ENCODE measurements at regions not wholly inside any gene's neighbourhood (a gene's known extent, or its start where the extent isn't known, plus 50 kb on each side); places are given as distances from the start of the nearest gene placed in this dataset.

GRCh38 chr10:131573256-131573655 is 261.7 kb upstream of the TCERG1L start:
- H3K27me3 ChIP-seq (ENCODE audit: control insufficient read depth in 2 of 2, insufficient read depth in 2 of 2, low read length in 2 of 2): no peaks in the 10 kb centered on the region

More at GRCh38 chr10:131573256-131573655, 261.7 kb upstream of the TCERG1L start:
- Histone ChIP-seq H3K79me2 (ENCODE audit: control insufficient read depth, insufficient read depth, low read length) (no peaks in the 10 kb centered on the region), H3K9me3 (replicated peaks; ENCODE audit: control insufficient read depth, insufficient read depth, low read length) (peaks cover 2% of the 10 kb centered on the region), H3K27ac (ENCODE audit: insufficient read depth, low read depth, low read length) (no peak overlapping the region), H3K4me1 (ENCODE audit: control insufficient read depth, extremely low read depth, insufficient read depth, low read length) (no peaks in the 10 kb centered on the region), H3K36me3 (ENCODE audit: control insufficient read depth in 2 of 2, extremely low read depth in 1 of 2, insufficient read depth in 2 of 2, low read length in 2 of 2) (no peaks in the 10 kb centered on the region), H3K4me3 (replicated peaks in 1 of 3; ENCODE audit: insufficient read depth in 1 of 3, low read depth in 1 of 3, low read length in 3 of 3) (no peak overlapping the region), H3K4me2 (ENCODE audit: insufficient read depth, low read length) (no peak overlapping the region), H3K9me1 (replicated peaks; ENCODE audit: control insufficient read depth, extremely low read depth, insufficient read depth, low read length) (no peaks in the 10 kb centered on the region), H4K20me1 (replicated peaks; ENCODE audit: control insufficient read depth, extremely low read depth, insufficient read depth, low read length) (no peaks in the 10 kb centered on the region), H3K9ac (replicated peaks; ENCODE audit: extremely low read depth, insufficient read depth, low read length) (no peak overlapping the region), H2AFZ (ENCODE audit: low read depth, low read length) (no peak overlapping the region)
- ChIA-PET POLR2A (no interaction called here), CTCF (interaction anchor here (1.1 kb wide), 1 partner anchor 9 kb away, joined by 7 read pairs; no protein-coding TSS in a partner anchor)
- no TSS peak for BruUV-seq (replicated peaks)
- DNase-seq (ENCODE audit: low read depth, low spot score) (no peak), FAIRE-seq (no peak)
- intact Hi-C loops (cut with micrococcal nuclease): no loop called here
- TF ChIP-seq CTCF (IDR thresholded peaks at IDR 0.05; ENCODE audit: extremely low read depth in 1 of 2, insufficient read depth in 1 of 2, low read depth in 1 of 2, low read length in 2 of 2): no peak
- TF ChIP-seq MAX (IDR thresholded peaks at IDR 0.05; ENCODE audit: insufficient read depth, insufficient read length): no peak
- no peak for TF ChIP-seq GATA2 (IDR thresholded peaks at IDR 0.05; ENCODE audit: insufficient read depth, insufficient read length, low read depth, low read length)
- no peak for TF ChIP-seq JUN (IDR thresholded peaks at IDR 0.05; ENCODE audit: borderline replicate concordance, insufficient read depth, insufficient read length, low read depth)
- no peak for TF ChIP-seq FOS (IDR thresholded peaks at IDR 0.05; ENCODE audit: borderline replicate concordance, insufficient read depth, low read length)
- TF ChIP-seq EZH2 (IDR thresholded peaks at IDR 0.05; ENCODE audit: borderline replicate concordance, low read depth, low read length, severe bottlenecking): no peak
- TF ChIP-seq POLR2AphosphoS5 (IDR thresholded peaks at IDR 0.05; ENCODE audit: insufficient read depth, low read depth, low read length): no peak
- no peak for TF ChIP-seq POLR2A (IDR thresholded peaks at IDR 0.05; ENCODE audit: low read depth, low read length)
- no peak for TF ChIP-seq MYC (IDR thresholded peaks at IDR 0.05; ENCODE audit: low read depth, low read length)
- dilution Hi-C loops (cut with MboI; ENCODE audit: extremely low pct_ligation_motif_present, low sequenced_read_pairs): no loop called here
